Fibroblast of mammary gland (primary cell): ENCODE measurements at regions not wholly inside any gene's neighbourhood (a gene's known extent, or its start where the extent isn't known, plus 50 kb on each side); places are given as distances from the start of the nearest gene placed in this dataset.

Source experiments
- DNase-seq: peaks from one replicate; pipeline ENCODE4 v3.0.0-alpha.2; 2010; ENCODE audit warnings: low read depth
- H3K4me3 ChIP-seq: 2 replicates; pipeline ENCODE4 v1.5.1; 2011; ENCODE audit warnings: low read depth, mild to moderate bottlenecking, low read length, moderate library complexity; ENCODE audit not compliant: control insufficient read depth
- CTCF ChIP-seq: conservative IDR thresholded peaks from 2 replicates; pipeline ENCODE4 v1.5.1; 2011; ENCODE audit warnings: low read depth, low read length, inconsistent platforms; ENCODE audit not compliant: control insufficient read depth, insufficient read depth

DNA sequence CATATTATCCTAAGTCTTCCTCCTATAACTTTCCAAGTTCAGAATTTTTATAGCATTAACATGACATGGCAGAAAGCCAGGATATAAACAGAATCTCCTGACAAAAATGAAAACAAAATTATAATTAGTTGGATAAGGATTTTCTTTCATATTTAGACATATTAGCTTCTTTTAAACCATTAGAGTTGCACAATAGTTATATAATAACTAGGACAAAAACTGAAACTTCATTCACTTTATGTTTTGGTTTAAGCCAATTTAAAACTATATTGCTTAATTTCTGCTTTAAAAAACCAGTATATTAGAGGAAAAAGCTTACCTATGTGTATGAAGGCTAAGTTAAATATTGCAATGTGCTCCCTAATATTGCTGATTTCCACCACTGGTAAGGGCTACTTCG, 254.8 kb downstream of the GPD2 start:
- no peak overlapping the region for H3K4me3 ChIP-seq
- no peak for TF ChIP-seq CTCF
- DNase-seq, result no peak

DNA sequence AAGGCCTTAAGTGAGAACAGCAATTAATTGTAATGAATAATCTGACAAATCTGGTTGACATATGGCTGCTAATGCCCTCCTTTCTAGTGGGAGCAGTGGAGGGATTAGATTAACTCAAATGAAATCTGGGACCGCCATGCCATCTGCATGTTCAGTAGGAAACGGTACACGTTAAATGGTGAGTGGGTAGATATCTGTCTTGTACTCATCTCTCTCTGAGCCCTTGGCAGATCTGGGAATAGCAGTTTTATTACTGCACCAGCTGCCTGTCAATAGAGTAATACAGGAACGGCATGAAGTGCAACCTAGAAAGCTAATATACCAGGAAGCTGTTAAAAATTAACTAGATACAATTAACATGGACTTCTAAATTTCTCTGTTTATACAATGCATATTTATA, 258.8 kb downstream of the GPD2 start:
- no peak overlapping the region for H3K4me3 ChIP-seq

GRCh38 chr2:156695595-156695994, 259.4 kb downstream of the GPD2 start:
- no peak for DNase-seq
- TF ChIP-seq CTCF, result no peak
- no peak overlapping the region for H3K4me3 ChIP-seq

More for the DNA sequence above, 258.8 kb downstream of the GPD2 start:
- TF ChIP-seq CTCF, result no peak
- DNase-seq, result no peak

- DNase-seq, result no peak
- TF ChIP-seq CTCF, result no peak
- H3K4me3 ChIP-seq, result no peak overlapping the region
These were observed 261.7 kb downstream of the GPD2 start for GRCh38 chr2:156697906-156698305.

DNA sequence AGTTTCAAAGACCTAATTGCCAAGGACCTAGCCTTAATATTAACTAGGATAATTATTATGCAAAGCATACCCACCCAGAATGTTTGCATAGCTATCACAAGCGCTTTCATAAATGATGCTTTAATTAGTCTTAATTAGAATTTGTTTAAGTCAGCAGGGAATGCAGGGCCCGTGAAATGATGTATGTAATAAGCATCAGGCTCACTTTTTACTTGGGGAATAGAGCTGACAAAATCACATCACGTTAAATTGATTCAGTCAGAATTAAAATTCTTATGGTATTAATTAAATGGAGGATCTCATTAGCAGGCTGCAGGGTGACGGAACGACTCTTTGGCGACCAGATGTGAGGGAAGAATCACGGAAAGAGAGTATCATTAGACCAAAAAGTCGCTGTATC, 264.5 kb downstream of the GPD2 start:
- TF ChIP-seq CTCF, result no peak

GRCh38 chr2:156702541-156702940, 266.4 kb downstream of the GPD2 start:
- DNase-seq, result no peak
- no peak for TF ChIP-seq CTCF
- H3K4me3 ChIP-seq, result no peak overlapping the region

More for the DNA sequence above, 264.5 kb downstream of the GPD2 start:
- no peak for DNase-seq
- H3K4me3 ChIP-seq, result no peak overlapping the region

DNA sequence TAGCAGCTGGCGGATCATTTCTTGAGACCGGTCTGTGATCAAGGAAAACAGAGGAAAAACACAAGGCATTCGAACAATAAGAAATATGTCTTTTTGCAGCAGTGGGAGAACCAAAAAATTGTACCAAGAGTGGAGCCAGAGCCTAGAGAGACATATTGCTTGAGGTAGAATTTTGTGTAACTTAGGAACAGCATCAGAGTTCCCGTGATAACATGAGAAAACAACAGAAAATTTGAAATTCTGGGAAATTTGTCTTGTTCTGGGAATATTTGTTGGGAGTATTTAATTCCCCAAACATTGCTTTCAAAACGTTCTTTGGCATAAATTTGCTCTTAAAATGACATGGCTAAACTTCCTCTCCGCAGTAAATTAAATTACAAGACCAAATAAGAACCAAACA, 267.5 kb downstream of the GPD2 start:
- H3K4me3 ChIP-seq, result no peak overlapping the region
- no peak for TF ChIP-seq CTCF
- DNase-seq, result no peak
